Stimulated activated CD4-positive, alpha-beta T cell treated with anti-CD3 and anti-CD28 coated beads, Interleukin-1b, Interleukin-23, amount 100 ng/mL, for 1 hour (primary cell): ENCODE measurements at regions not wholly inside any gene's neighbourhood (a gene's known extent, or its start where the extent isn't known, plus 50 kb on each side); places are given as distances from the start of the nearest gene placed in this dataset.

ENCODE experiments used
- DNase-seq, 2 donors: peaks; one replicate each; pipeline ENCODE4 v3.0.0-alpha.2; 2020; ENCODE audit warnings: low read depth in 2 of 2

DNA sequence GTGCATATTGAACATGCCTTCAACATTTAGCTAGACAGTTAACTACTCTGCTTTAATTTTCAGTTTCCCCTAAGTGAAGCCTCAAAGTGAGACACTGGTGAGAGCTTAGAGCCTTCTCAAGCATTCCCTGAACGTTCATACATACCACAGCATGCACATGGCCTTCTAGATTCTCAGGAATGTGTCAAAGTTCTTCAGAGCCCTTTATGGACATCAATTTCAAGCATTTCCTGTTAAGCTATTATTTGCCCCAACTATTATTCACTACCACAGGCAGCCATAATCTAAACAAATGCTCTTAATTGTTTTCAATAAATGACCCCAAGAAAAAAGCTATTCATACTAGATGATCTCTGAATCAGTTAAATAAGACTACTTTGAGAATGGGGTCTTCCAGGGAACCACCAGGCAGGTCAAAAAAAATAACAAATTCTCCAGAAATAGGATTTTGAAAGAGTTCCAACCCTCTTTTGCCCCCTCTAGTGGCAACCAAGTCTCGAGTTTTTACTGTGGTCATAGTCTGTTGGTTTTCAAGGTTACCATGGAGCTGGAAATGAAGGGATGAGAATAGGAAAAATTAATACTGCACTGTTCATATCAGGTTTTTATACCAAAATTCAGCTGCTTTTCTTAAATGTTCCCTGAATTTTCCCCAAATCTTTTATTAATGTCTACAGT lies 235.4 kb downstream of the RAB28 start:
- no peak for DNase-seq

DNA sequence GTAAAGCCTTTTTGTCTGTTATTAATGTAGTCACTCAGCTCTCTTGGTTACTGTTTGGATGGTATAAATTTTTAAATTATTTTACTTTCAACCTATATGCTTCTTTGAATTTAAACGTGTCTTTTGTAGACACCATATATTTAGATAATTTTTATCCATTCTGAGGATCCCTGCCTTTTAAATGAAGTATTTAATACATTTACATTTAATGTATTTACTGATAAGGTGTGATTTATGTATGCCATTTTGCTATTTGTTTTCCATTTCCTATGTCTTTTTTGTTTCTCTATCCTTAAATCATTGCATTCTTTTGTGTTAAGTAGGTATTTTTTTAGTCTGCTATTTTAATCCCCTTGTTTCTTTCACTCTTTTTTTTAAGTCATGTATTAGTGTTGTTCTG lies 238.0 kb downstream of the RAB28 start:
- no peak for DNase-seq

DNA sequence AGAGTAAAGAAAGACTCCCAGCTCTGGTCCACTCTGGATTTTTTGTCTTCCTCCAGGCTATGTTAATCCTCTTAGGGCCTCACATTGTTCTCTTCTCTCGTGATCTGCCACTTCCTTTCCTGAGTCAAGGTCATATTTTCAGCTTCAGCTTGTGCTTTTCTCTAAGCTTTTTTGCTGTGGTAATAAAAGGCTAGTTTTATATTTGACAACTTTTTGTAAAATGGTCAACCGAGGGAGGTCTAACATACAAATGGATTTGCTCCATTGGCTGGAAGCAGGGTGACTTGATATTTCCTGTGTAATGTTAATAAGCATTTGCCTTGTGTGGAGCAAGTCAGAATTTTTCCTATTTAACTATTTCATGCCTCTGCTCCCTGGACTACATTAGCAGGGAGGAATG lies 239.7 kb downstream of the RAB28 start:
- DNase-seq = no peak

DNA sequence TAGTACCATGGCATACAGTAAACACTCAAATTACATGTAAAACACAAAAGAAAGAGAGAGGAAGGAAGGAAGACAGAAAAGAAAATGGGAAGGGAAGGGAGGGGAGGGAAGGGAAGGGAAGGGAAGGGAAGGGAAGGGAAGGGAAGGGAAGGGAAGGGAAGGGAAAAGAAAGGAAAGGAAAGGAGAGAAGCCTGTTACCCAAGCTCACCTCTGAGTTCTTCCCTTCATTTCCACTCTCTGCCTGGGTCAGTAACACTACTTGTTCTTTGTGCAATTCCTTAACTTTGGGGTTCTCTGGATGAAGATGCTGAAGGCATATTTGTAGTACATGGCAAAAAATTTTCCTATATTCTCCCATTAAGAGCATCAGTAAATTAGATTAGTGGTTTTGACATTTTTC lies 241.0 kb downstream of the RAB28 start:
- DNase-seq = no peak

DNA sequence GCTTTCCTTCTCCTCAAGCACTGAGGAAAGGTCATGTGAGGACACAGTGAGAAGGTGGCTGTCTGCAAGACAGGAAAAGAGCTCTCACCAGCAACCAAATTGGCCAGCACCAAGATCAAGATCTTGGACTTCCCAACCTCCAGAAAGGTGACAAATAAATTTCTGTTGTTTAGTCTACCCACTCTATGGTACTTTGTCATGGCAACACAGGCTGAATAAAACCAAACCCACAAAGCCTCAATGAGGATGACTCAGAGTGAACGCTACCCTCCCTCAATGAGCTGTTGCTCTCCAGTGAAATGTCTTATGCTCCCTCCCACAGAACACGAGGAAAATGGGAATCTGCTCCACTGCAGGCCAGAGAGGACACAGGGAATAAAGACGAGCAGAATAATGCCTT lies 244.1 kb downstream of the RAB28 start:
- DNase-seq = no peak

DNA sequence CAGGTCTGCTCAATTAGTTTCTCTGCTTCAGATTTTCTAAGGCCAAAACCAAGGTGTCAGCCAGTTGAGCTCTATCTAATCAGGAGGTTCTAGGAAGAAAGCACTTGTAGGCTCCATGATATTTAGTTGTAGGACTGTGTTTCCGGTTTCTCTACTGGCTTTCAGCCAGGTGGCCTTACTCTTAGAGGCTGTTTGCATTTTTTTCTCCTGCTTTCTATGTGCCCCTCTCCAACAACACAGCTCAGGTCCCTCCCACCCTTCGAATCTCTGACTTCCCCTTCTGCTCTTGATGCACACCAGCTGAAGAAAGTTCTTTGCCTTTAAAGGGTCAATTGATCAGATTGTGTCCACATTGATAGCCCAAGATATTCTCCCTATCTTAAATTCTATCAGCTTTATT lies 245.2 kb downstream of the RAB28 start:
- no peak for DNase-seq

DNA sequence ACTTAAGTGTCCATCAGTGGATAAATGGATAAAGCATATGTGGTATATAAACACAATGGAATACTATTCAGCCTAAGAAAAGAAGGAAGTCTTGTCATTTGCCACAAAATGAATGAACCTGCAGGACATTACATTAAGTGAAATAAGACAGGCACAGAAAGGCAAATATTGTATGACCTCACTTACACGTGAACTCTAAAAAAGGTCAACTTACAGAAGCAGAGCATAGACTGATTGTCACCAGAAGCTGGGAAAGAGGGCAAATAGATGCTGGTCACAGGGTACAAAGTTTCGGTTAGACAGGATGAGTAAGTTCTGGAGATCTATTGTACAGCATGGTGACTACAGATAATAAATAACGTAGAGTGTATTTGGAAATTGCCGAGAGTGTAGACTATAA lies 247.7 kb downstream of the RAB28 start:
- no peak for DNase-seq

DNA sequence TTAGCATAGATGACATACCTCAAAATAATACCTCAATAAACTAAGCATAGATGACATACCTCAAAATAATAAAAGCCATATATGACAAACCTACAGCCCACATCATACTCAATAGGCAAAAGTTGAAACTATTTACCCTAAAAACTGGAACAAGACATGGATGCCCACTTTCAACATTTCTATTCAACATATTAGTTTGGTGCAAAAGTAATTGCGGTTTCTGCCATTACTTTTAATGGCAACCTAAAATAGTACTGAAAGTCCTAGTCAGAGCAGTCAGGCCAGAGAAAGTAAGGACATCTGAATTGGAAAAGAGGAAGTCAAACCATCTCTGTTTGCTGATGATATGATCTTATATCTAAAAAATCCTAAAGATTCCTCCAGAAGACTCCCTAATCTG lies 250.4 kb downstream of the RAB28 start:
- DNase-seq = no peak

DNA sequence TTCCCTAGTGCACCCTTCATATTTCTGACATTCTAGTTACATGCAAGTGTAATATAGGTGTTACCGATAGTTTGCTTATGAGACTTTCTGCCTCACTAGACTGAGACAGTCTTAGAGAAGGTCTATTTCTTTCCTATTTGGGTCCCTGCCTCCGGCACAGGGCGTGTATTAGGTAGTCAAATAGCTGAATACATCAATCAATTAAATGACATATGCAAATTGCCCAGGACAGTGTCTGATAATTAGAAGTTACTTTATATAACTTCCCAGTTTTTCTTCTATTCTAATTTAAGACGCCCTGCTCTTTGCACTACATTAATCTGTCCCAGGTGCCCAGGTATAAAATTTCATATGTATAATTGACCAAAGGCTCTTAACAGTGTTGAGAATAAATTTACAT lies 264.2 kb downstream of the RAB28 start:
- DNase-seq = no peak

DNA sequence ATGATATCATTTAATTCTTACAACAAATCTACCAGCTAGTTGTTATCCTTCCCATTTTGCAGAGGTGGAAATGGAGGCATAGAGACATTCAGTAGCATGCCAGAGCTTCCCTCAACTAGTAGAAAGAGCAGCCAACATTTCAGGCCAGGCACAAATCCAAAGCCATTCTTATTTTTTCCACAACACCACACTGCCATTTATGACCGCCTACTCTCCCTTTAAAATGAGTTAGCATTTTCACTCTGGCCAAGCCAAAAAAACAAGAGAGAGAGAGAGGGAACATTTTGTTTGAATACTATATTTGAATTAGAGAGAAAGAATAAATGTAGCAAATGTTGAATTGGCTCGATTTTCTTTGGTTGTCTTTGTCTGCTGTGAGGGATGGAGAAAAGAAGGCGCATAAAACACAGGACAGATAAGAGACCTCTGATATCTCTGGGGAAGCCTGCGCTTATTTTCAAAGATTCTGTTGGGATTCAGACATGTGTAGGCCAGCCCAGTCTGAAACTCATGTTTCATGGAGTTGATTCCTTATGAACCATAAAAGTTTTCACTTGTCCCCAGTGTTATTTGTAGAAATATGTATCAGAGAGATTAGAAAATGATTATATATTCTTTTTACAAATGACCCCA lies 265.7 kb downstream of the RAB28 start:
- no peak for DNase-seq

DNA sequence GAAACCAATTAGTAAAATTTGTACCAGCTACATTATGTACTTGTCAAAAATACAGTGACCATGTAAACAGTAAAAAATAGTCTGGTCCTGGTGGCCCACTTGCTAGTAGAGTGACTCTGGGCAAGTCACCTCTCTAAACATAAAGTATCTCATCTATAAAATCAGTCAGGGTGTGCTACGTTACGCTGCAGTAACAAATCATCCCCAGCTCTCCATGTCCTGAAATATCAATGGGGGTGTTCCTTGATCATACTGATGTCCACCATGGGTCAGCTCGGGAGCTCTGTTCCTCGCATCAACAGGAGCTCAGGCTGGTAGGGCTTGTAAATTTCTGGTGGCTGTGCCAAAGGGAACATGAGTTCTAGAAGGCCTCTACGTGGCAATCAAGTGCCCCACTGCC lies 268.6 kb downstream of the RAB28 start:
- no peak for DNase-seq

DNA sequence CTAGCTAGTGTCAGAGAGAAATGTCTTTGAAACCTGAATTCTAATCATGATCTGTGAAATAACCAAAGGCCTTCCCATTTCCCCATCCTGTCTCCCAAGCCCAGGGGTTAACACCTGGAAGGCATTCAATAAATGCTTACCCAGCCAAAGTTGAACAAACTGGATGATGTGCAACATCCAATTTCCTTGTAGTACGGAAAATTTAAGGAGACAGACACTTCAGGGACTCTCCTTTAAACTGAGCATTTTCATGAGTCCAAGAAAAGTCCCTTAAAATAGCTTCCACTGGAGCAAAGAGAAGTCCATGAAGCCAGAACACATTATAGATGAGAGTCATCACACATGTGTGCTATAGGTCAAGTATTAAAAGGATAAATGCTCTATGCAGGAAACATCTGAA lies 271.2 kb downstream of the RAB28 start:
- no peak for DNase-seq

DNA sequence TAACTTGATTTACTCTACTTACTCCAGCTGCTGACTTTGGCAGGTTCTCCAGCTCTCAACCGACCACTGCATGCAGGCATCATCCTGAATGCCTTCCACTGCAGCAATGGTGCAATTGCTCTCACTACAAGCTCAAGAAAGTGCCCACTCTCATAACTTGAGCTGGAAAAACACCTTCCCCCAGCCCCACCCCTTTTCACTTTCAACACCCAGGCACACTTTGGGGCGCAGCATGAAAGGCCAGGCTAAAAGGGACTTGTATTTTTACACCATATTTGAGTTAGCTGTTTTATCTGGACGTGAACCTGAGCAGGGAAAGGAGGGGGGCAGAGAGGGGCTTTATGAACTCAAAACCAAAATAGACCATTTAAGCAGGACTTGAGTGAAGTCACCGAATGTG lies 274.5 kb downstream of the RAB28 start:
- DNase-seq = no peak

DNA sequence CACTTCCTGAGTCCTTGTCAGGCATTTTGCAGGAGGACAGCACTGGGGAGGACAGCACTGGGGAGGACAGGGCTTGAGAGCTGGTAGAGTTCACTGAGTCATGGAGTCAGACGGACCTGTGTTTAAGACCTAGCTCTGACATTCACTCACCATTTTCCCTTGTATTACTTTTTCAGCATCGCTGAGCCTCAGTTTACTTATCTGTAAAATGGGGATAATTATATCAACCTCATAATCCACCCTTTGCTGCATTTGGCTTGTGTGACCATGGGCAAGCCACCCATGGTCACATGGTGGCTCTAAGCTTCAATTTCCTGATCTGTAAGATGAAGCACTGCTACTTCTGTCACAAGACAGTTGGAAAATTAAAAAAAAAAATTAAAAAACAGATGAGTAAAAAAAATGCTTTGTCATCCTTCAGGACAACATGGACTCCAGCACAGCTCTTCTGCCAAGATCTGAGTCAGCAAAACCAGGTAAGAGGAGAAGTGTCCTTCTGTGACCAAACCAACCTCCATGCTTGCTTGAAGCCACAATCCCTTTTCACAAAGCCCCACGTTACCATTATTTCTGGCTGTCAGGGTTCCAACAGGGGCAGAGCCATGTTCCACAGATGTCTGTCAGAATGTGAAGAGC lies 275.5 kb downstream of the RAB28 start:
- DNase-seq = no peak

DNA sequence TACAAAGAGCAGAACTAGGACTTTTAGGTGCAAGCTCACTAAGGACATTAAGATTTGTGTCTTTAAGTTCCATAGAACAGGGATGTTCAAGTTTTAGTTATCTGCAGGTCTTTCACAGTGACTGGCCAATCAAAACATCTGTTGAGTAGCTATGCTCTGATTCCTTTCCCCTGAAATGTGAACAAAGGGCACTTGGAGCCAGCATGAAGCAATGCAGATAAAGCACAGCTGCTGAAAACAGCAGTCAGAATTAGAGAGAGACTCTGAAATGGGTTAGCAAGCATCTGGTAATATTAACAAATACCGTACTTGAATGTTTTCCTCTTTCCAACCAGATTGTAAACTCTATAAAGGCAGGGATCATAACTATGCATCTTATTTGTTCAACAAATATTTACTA lies 276.9 kb downstream of the RAB28 start:
- DNase-seq = no peak

DNA sequence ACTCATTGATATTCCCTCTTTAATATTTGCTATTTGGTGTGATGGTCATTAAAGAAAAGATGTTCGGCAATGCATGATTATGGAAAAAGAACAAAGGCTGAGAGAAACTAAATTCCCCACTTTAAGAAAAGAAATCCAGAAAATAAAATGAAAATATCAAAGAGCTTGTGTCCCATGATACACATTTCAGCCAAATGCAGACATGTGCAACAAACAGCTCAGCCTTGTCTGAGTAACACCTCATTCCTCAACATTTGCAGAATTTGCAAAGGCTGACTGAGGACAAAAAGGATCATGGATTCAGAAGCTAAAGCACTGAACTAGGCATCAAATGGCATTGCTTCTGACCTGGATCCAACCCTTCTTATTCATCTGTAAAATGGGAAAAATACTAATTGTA lies 281.0 kb downstream of the RAB28 start:
- DNase-seq = no peak

DNA sequence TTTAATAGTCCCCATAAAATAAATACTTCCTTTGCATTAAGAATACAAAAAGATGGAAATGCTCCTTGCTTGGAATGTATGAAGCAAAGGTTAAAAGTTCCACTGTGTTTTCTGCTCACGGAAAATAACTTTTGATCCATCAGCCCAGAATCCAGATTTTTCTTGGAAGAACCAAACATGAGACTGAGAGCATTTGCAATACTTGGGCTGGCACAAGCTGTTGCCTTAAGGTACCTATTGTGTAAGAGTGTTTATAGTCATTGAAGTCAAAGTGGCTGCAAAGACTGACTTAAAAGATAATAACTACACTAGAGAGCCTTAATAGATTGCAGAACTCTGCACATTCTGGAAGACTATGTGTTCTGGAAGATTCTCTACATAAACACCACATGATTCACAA lies 281.4 kb downstream of the RAB28 start:
- no peak for DNase-seq

DNA sequence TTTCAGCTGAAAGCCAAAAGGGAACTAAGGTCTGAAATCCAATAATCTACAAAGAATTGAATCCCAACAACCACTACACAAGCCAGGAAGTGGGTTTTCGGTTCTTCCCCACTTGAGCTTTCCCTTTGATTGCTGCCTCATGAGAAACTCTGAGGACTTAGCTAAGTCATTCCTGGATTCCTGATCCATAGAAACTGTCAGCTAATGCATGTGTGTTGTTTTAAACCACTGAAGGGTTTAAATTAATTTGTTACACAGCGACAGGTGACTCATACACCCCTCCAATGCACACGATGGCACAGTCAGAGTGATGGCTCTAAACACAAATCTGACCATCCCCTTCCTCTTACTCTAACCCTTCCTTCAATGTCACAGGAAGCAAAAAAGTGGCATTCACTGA lies 282.9 kb downstream of the RAB28 start:
- no peak for DNase-seq

DNA sequence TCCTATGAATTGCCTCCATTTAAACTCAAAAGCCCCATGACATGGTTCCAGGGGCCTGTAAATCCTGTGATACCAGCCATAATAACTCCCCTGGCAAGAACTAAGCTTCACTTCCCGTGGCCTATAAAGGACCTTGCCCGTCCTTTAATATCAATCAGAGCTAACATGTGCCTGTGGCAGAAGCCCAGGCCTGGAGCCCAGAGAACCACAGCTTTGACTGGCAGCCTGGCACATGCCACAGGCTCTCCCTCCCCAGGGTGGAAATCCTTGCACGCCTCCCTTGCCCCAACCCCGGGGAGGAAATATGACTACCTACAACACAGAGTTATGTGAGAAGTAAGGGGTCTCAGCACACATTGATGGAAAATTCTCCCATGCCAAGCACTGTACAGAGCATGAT lies 287.4 kb downstream of the RAB28 start:
- DNase-seq = no peak

DNA sequence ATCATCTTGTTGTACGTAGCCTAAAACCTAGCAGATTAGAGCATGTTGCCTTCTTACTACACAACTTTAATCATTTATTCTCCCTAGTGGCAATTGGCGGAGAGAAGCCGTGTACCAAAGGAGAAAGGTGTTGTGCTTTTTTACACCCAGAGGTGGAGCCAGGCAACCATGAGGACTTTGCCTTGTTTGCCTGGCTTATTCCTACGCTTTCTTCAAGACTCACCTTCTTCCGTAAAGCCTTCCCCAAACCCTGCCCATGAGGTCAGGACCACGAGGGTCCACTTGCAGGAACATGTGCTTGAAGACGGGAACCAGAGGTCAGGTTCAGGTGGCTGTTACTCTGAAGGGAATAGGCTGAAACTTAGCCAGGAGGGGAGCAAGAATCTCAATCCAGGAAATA lies 290.5 kb downstream of the RAB28 start:
- no peak for DNase-seq

DNA sequence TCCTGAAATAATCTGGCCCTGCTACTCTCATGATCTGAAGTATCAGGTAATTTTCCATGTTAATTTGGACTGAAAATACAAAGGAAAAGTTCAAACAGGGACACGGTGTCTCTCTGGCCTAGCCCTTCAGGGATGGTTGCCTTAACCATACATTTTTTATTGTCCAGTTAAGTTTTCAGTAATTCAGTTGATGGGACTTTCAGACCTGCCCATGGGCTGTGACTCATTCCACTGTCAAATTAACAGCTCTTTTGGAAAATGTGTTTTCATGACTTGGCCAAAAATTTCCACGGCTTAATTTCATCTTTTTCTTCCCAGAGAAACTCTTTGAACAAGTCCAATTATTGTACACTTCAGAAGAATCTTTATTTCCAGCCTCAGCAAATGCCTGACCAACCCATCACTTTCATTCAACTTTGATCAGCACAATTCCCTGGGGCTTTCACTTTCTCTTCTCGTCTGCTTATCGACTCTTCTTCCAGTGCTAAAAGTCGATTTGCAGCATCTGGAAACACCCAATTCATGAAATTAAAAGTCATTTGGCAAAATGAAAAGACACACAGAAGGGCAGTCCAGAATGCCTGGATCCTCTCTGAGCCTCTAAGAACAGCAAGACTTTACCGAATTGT lies 293.9 kb downstream of the RAB28 start:
- no peak for DNase-seq

DNA sequence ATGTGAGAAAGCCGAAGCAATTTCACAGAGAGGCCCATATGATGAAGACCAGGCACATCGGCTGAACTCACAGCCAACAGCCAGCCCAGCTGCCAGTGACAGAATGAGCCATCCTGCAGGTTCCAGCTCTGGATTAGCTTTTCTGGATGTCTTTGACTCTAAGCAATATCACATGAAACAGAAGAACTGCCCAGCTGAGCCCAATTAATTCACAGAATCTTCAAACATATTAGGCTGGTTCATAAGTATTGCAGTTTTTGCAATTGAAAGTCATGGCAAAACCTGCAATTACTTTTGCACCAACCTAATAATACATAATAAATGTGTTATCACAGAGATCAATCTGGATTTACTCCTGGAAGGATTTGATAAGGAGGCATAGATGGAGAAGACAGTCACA lies 299.9 kb downstream of the RAB28 start:
- no peak for DNase-seq

DNA sequence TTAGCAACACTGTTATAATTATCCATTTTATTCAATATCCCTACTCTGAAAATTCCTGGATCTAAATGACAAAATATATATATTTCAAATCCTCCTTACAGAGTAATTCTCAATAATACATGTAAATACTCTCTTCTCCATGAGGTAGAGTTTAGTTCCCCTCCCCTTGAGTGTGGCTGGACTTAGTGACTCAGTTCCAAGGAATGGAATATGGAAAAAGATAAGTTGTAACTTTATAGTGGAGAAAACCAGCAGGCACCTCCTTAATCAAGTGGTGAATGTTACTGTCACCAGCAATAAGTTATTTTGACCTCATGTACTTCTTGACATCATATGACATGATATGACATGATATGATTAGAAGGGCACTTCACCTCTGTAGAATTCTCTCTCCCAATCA lies 302.0 kb downstream of the RAB28 start:
- no peak for DNase-seq
